H9 (cell line): ENCODE measurements at regions not wholly inside any gene's neighbourhood (a gene's known extent, or its start where the extent isn't known, plus 50 kb on each side); places are given as distances from the start of the nearest gene placed in this dataset.

Experiments used
- DNase-seq: peaks from one replicate; pipeline ENCODE4 v3.0.0-alpha.2; 2017
- H2AFZ ChIP-seq: one replicate; pipeline ENCODE4 v1.6.1; 2013; ENCODE audit warnings: mild to moderate bottlenecking, low read length, control low read depth, moderate library complexity
- H2AK5ac ChIP-seq: 2 replicates; pipeline ENCODE4 v1.6.1; 2013; ENCODE audit warnings: low read length, control low read depth, mixed read lengths; ENCODE audit not compliant: insufficient read length
- H2BK120ac ChIP-seq: one replicate; pipeline ENCODE4 v1.6.1; 2013; ENCODE audit warnings: low read depth, mild to moderate bottlenecking, low read length, control low read depth, inconsistent platforms; ENCODE audit not compliant: poor library complexity, severe bottlenecking
- H2BK12ac ChIP-seq: 2 replicates; pipeline ENCODE4 v1.6.1; 2013; ENCODE audit warnings: low read length, control low read depth, mixed read lengths, low read depth; ENCODE audit not compliant: insufficient read length
- H2BK15ac ChIP-seq: 2 replicates; pipeline ENCODE4 v1.6.1; 2013; ENCODE audit warnings: low read depth, low read length, control low read depth
- H2BK20ac ChIP-seq: one replicate; pipeline ENCODE4 v1.6.1; 2013; ENCODE audit warnings: low read depth, mild to moderate bottlenecking, low read length, control low read depth, inconsistent platforms; ENCODE audit not compliant: poor library complexity, severe bottlenecking
- H2BK5ac ChIP-seq: 2 replicates; pipeline ENCODE4 v1.6.1; 2013; ENCODE audit warnings: low read length, control low read depth, mixed read lengths; ENCODE audit not compliant: insufficient read length
- H3K14ac ChIP-seq: 2 replicates; pipeline ENCODE4 v1.6.1; 2013; ENCODE audit warnings: low read length, control low read depth; ENCODE audit not compliant: insufficient read depth
- H3K18ac ChIP-seq: 2 replicates; pipeline ENCODE4 v1.6.1; 2013; ENCODE audit warnings: low read depth, mild to moderate bottlenecking, mixed read lengths, low read length, control low read depth; ENCODE audit not compliant: insufficient read length
- H3K23ac ChIP-seq: 2 replicates; pipeline ENCODE4 v1.6.1; 2013; ENCODE audit warnings: low read length, control low read depth, mixed read lengths, low read depth; ENCODE audit not compliant: insufficient read length
- H3K23me2 ChIP-seq: 2 replicates; pipeline ENCODE4 v1.6.1; 2013; ENCODE audit warnings: low read depth, mild to moderate bottlenecking, mixed read lengths, low read length, control low read depth; ENCODE audit not compliant: insufficient read length, poor library complexity, severe bottlenecking
- H3K27ac ChIP-seq: 2 replicates; pipeline ENCODE4 v1.5.1; 2013; ENCODE audit warnings: low read length, control low read depth, mixed read lengths, low read depth; ENCODE audit not compliant: insufficient read length
- H3K27me3 ChIP-seq: 2 replicates; pipeline ENCODE4 v1.6.1; 2013; ENCODE audit warnings: low read length, control low read depth, inconsistent platforms; ENCODE audit not compliant: insufficient read depth
- H3K4ac ChIP-seq: 2 replicates; pipeline ENCODE4 v1.6.1; 2013; ENCODE audit warnings: low read depth, mild to moderate bottlenecking, control low read depth, inconsistent platforms, low read length, moderate library complexity
- H3K4me1 ChIP-seq: 2 replicates; pipeline ENCODE4 v1.6.1; 2013; ENCODE audit warnings: low read length, control low read depth, inconsistent platforms; ENCODE audit not compliant: insufficient read depth
- H3K4me2 ChIP-seq: 2 replicates; pipeline ENCODE4 v1.6.1; 2013; ENCODE audit warnings: low read length, control low read depth, mixed read lengths; ENCODE audit not compliant: insufficient read length, insufficient read depth
- H3K56ac ChIP-seq: 2 replicates; pipeline ENCODE4 v1.6.1; 2013; ENCODE audit warnings: low read depth, mild to moderate bottlenecking, mixed read lengths, low read length, control low read depth; ENCODE audit not compliant: insufficient read length
- H3K79me1 ChIP-seq: 2 replicates; pipeline ENCODE4 v1.6.1; 2013; ENCODE audit warnings: low read depth, mild to moderate bottlenecking, moderate library complexity, low read length, control low read depth, inconsistent platforms; ENCODE audit not compliant: insufficient read depth, poor library complexity, severe bottlenecking
- H3K79me2 ChIP-seq: 2 replicates; pipeline ENCODE4 v1.6.1; 2013; ENCODE audit warnings: low read length, control low read depth, inconsistent platforms; ENCODE audit not compliant: insufficient read depth
- H3K9ac ChIP-seq: 2 replicates; pipeline ENCODE4 v1.6.1; 2013; ENCODE audit warnings: low read length, control low read depth, mixed read lengths; ENCODE audit not compliant: insufficient read length; ENCODE audit errors: extremely low read depth
- H3K9me3 ChIP-seq: one replicate; pipeline ENCODE4 v1.6.1; 2013; ENCODE audit warnings: low read depth, low read length, inconsistent platforms; ENCODE audit not compliant: control insufficient read depth
- H3T11ph ChIP-seq: one replicate; pipeline ENCODE4 v1.6.1; 2013; ENCODE audit warnings: mild to moderate bottlenecking, low read length, control low read depth, inconsistent platforms
- H4K20me1 ChIP-seq: one replicate; pipeline ENCODE4 v1.6.1; 2013; ENCODE audit not compliant: control insufficient read depth, insufficient read length, insufficient read depth
- H4K5ac ChIP-seq: 2 replicates; pipeline ENCODE4 v1.6.1; 2013; ENCODE audit warnings: low read depth, mild to moderate bottlenecking, mixed read lengths, low read length, control low read depth; ENCODE audit not compliant: insufficient read length
- H4K8ac ChIP-seq: replicated peaks from 2 replicates; pipeline ENCODE4 v1.6.1; 2013; ENCODE audit warnings: low read length, control low read depth, mixed read lengths, low read depth; ENCODE audit not compliant: insufficient read length
- H4K91ac ChIP-seq: 2 replicates; pipeline ENCODE4 v1.6.1; 2013; ENCODE audit warnings: low read depth, mild to moderate bottlenecking, moderate library complexity, mixed read lengths, low read length, control low read depth; ENCODE audit not compliant: insufficient read length
- H3K27ac Mint-ChIP-seq, 3 experiments: 2 replicates in 2 of 3; 3 replicates in 1 of 3; pipeline ENCODE4 v1.8.0; 2020 to 2021; ENCODE audit warnings: mixed read lengths in 3 of 3, mild to moderate bottlenecking in 1 of 3, moderate library complexity in 1 of 3
- H3K27me3 Mint-ChIP-seq: 2 replicates; pipeline ENCODE4 v1.8.0; 2021; ENCODE audit warnings: low read depth, mild to moderate bottlenecking, moderate library complexity, mixed read lengths
- H3K36me3 Mint-ChIP-seq, 3 experiments: 2 replicates in 2 of 3; 3 replicates in 1 of 3; pipeline ENCODE4 v1.8.0; 2020 to 2021; ENCODE audit warnings: low read depth in 3 of 3, mixed read lengths in 3 of 3; ENCODE audit not compliant: insufficient read depth in 1 of 3
- H3K4me1 Mint-ChIP-seq, 2 experiments: 2 replicates each; pipeline ENCODE4 v1.8.0; 2020; ENCODE audit warnings: mixed read lengths in 2 of 2
- H3K4me3 Mint-ChIP-seq, 2 experiments: 2 replicates in 1 of 2; 3 replicates in 1 of 2; pipeline ENCODE4 v1.8.0; 2020 to 2021; ENCODE audit warnings: mild to moderate bottlenecking in 2 of 2, mixed read lengths in 2 of 2, moderate library complexity in 1 of 2
- H3K9me3 Mint-ChIP-seq, 2 experiments: 2 replicates in 1 of 2; 3 replicates in 1 of 2; pipeline ENCODE4 v1.8.0; 2020; ENCODE audit warnings: mild to moderate bottlenecking in 2 of 2, mixed read lengths in 2 of 2, moderate library complexity in 1 of 2
- CTCF ChIP-seq: fragments of 200-600 bp; sonication (generic); conservative IDR thresholded peaks from 3 replicates; pipeline ENCODE4 v1.8.0; 2021; ENCODE audit warnings: antibody characterized with exemption, mild to moderate bottlenecking
- WGBS: extraction: QIAGEN DNeasy Blood & Tissue Kit; methylation state at CpG from one replicate; pipeline ENCODE4 v1.1.7; 2013; ENCODE audit warnings: missing lambda C conversion rate, low lambda C conversion rate, mixed read lengths; ENCODE audit not compliant: insufficient read length; ENCODE audit errors: extremely low coverage; 5-methylcytosine and 5-hydroxymethylcytosine counted together

- no peak for DNase-seq
- Mint-ChIP-seq H3K27ac (0 out of 7 replicates have a peak overlapping the region, but pooled peaks of 1 of the 3 experiments have one; percentile 8), H3K27me3 (no peaks in the 10 kb centered on the region), H3K4me3 (no peak overlapping the region; a peak in 1 of 5 replicates), H3K9me3 (peaks cover 0 to 3% of the 10 kb centered on the region in 2 experiments; a peak in 1 of 5 replicates), H3K36me3 (peaks cover 0 to 4% (median 0%) of the 10 kb centered on the region in 3 experiments; a peak in 2 of 7 replicates), H3K4me1 (peaks cover 12 to 16% of the 10 kb centered on the region in 2 experiments)
- Histone ChIP-seq H3K4ac (no peak overlapping the region), H3K4me1 (peaks cover 7% of the 10 kb centered on the region; the same call in 1 of the 2 replicates), H2BK15ac (no peak overlapping the region), H3K23me2 (no peaks in the 10 kb centered on the region), H4K20me1 (no peaks in the 10 kb centered on the region), H2AFZ (no peak overlapping the region), H3K27ac (no peak overlapping the region), H4K91ac (no peak overlapping the region), H3K18ac (no peak overlapping the region), H4K8ac (no peak overlapping the region), H2BK20ac (no peak overlapping the region), H4K5ac (no peak overlapping the region), H2AK5ac (no peak overlapping the region), H3K23ac (no peak overlapping the region), H3K9me3 (no peaks in the 10 kb centered on the region), H2BK120ac (no peak overlapping the region), H2BK5ac (no peak overlapping the region), H3K9ac (no peak overlapping the region), H3K56ac (no peak overlapping the region), H3K27me3 (no peaks in the 10 kb centered on the region), H2BK12ac (no peak overlapping the region), H3K14ac (no peak overlapping the region), H3K79me2 (no peaks in the 10 kb centered on the region), H3T11ph (no peak overlapping the region), H3K79me1 (no peaks in the 10 kb centered on the region), H3K4me2 (no peak overlapping the region)
- TF ChIP-seq CTCF, result no peak
- WGBS, result no CpG with 5 or more reads among the region's 1 CpG
Observed at GRCh38 chrX:4314586-4314985, 601.1 kb upstream of the PRKX start.
